GM18502 (cell line): ENCODE measurements at regions not wholly inside any gene's neighbourhood (a gene's known extent, or its start where the extent isn't known, plus 50 kb on each side); places are given as distances from the start of the nearest gene placed in this dataset.

Experiments used
- ATAC-seq: cut with Tn5 transposase; IDR thresholded peaks from one replicate; pipeline ENCODE4 v1.9.1; 2021; ENCODE audit warnings: mild to moderate bottlenecking; ENCODE audit not compliant: unreplicated experiment, poor library complexity

GRCh38 chr4:156656896-156657295 lies 314.7 kb downstream of the PDGFC start:
- ATAC-seq: no peak

- ATAC-seq: no peak
Observed at GRCh38 chr4:156654410-156654809, 317.2 kb downstream of the PDGFC start.

GRCh38 chr4:156643826-156644225 lies 327.8 kb downstream of the PDGFC start:
- no peak for ATAC-seq

GRCh38 chr4:156642161-156642560 lies 329.4 kb downstream of the PDGFC start:
- ATAC-seq: no peak

- no peak for ATAC-seq
Observed at GRCh38 chr4:156638925-156639605, 332.5 kb downstream of the PDGFC start.

GRCh38 chr4:156638334-156638733 lies 333.3 kb downstream of the PDGFC start:
- ATAC-seq: no peak

- no peak for ATAC-seq
Observed at GRCh38 chr4:156636381-156636780, 335.2 kb downstream of the PDGFC start.

GRCh38 chr4:156635051-156635450 lies 336.5 kb downstream of the PDGFC start:
- no peak for ATAC-seq

- ATAC-seq: no peak
Observed at GRCh38 chr4:156634612-156635011, 337.0 kb downstream of the PDGFC start.

GRCh38 chr4:156633847-156634246 lies 337.8 kb downstream of the PDGFC start:
- ATAC-seq: no peak

- no peak for ATAC-seq
Observed at GRCh38 chr4:156628858-156629257, 342.7 kb downstream of the PDGFC start.

- no peak for ATAC-seq
Observed at GRCh38 chr4:156623376-156623775, 348.2 kb downstream of the PDGFC start.

- no peak for ATAC-seq
Observed at GRCh38 chr4:156620786-156621185, 350.8 kb downstream of the PDGFC start.

GRCh38 chr4:156619154-156619934 lies 352.3 kb downstream of the PDGFC start:
- no peak for ATAC-seq

- no peak for ATAC-seq
Observed at GRCh38 chr4:156615066-156615531, 356.5 kb downstream of the PDGFC start.

GRCh38 chr4:156614536-156614935 lies 357.1 kb downstream of the PDGFC start:
- ATAC-seq: no peak

- no peak for ATAC-seq
Observed at GRCh38 chr4:156609421-156609820, 362.2 kb downstream of the PDGFC start.

GRCh38 chr4:156608651-156609050 lies 362.9 kb downstream of the PDGFC start:
- no peak for ATAC-seq

- no peak for ATAC-seq
Observed at GRCh38 chr4:156607478-156607857, 364.1 kb downstream of the PDGFC start.

GRCh38 chr4:156606554-156607477 lies 364.8 kb downstream of the PDGFC start:
- ATAC-seq: no peak
